Fibroblast of skin of left quadriceps (primary cell): ENCODE measurements at regions not wholly inside any gene's neighbourhood (a gene's known extent, or its start where the extent isn't known, plus 50 kb on each side); places are given as distances from the start of the nearest gene placed in this dataset.

Experiments
- DNase-seq, 2 experiments: peaks; one replicate each; pipeline ENCODE4 v3.0.0-alpha.2; 2013; ENCODE audit warnings: low read depth in 2 of 2

GRCh38 chr17:73953206-73954033 lies 250.1 kb upstream of the RPL38 start:
- DNase-seq: no peak

GRCh38 chr17:73954951-73955350 lies 248.5 kb upstream of the RPL38 start:
- no peak for DNase-seq

GRCh38 chr17:73955616-73956015 lies 247.9 kb upstream of the RPL38 start:
- DNase-seq: no peak

GRCh38 chr17:73956169-73956568 lies 247.3 kb upstream of the RPL38 start:
- no peak for DNase-seq

- DNase-seq: no peak
These were observed 246.6 kb upstream of the RPL38 start for GRCh38 chr17:73956595-73957465.

GRCh38 chr17:73957564-73957963 lies 245.9 kb upstream of the RPL38 start:
- no peak for DNase-seq

GRCh38 chr17:73958453-73958852 lies 245.0 kb upstream of the RPL38 start:
- DNase-seq: no peak

- DNase-seq: no peak
These were observed 243.0 kb upstream of the RPL38 start for GRCh38 chr17:73960469-73960868.

- DNase-seq: no peak
These were observed 241.2 kb upstream of the RPL38 start for GRCh38 chr17:73962308-73962707.

- DNase-seq: no peak
These were observed 234.8 kb upstream of the RPL38 start for GRCh38 chr17:73968680-73969079.

GRCh38 chr17:73969956-73970355 lies 233.5 kb upstream of the RPL38 start:
- no peak for DNase-seq

- DNase-seq: no peak
These were observed 232.4 kb upstream of the RPL38 start for GRCh38 chr17:73971127-73971526.

GRCh38 chr17:73972056-73972455 lies 231.4 kb upstream of the RPL38 start:
- DNase-seq: no peak

- DNase-seq: no peak
These were observed 230.6 kb upstream of the RPL38 start for GRCh38 chr17:73972901-73973300.

GRCh38 chr17:73973586-73974409 lies 229.7 kb upstream of the RPL38 start:
- DNase-seq: no peak

- no peak for DNase-seq
These were observed 228.9 kb upstream of the RPL38 start for GRCh38 chr17:73974536-73974935.

- no peak for DNase-seq
These were observed 227.3 kb upstream of the RPL38 start for GRCh38 chr17:73976147-73976546.

- no peak for DNase-seq
These were observed 226.6 kb upstream of the RPL38 start for GRCh38 chr17:73976676-73977521.

- DNase-seq: no peak
These were observed 223.0 kb upstream of the RPL38 start for GRCh38 chr17:73980517-73980916.

- DNase-seq: no peak
These were observed 220.6 kb upstream of the RPL38 start for GRCh38 chr17:73982871-73983270.
